IMR-90 (cell line): ENCODE measurements at regions not wholly inside any gene's neighbourhood (a gene's known extent, or its start where the extent isn't known, plus 50 kb on each side); places are given as distances from the start of the nearest gene placed in this dataset.

Experiments used
- POLR2A ChIP-seq: IDR thresholded peaks from 2 replicates; pipeline ENCODE4 v1.6.1; 2012; ENCODE audit warnings: mild to moderate bottlenecking, low read depth, low read length
- SMC3 ChIP-seq: fragments of 150-350 bp; IDR thresholded peaks from 2 replicates; pipeline ENCODE4 v1.6.1; 2016; ENCODE audit warnings: low read depth, mild to moderate bottlenecking, antibody characterized with exemption, low read length, moderate library complexity
- TF ChIP-seq, protein P1 (sequence below): conservative IDR thresholded peaks from 2 replicates; pipeline ENCODE4 v1.5.1; 2012; ENCODE audit warnings: mild to moderate bottlenecking, low read depth, low read length, improper control_type of control experiment

DNA sequence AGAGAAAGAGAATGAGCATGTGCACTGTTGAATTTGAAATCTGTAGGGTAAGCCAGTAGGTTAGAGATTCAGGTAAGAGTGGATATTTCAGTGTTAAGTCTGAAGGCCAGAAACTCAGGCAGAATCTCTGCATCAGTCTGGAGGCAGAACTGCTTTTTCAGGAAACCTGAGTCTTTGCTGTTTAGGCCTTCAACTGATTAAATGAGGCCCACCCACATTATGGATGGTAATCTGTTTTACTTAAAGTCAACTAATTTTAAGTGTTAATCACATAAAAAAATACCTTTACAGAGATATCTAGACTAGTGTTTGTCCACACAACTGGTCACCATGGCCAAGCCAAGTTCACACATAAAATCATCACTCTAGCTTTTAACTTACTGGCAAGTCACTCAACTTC, 205.0 kb upstream of the DDHD1 start:
- TF ChIP-seq POLR2A (no peak), SMC3 (no peak)
- TF ChIP-seq, protein P1, sequence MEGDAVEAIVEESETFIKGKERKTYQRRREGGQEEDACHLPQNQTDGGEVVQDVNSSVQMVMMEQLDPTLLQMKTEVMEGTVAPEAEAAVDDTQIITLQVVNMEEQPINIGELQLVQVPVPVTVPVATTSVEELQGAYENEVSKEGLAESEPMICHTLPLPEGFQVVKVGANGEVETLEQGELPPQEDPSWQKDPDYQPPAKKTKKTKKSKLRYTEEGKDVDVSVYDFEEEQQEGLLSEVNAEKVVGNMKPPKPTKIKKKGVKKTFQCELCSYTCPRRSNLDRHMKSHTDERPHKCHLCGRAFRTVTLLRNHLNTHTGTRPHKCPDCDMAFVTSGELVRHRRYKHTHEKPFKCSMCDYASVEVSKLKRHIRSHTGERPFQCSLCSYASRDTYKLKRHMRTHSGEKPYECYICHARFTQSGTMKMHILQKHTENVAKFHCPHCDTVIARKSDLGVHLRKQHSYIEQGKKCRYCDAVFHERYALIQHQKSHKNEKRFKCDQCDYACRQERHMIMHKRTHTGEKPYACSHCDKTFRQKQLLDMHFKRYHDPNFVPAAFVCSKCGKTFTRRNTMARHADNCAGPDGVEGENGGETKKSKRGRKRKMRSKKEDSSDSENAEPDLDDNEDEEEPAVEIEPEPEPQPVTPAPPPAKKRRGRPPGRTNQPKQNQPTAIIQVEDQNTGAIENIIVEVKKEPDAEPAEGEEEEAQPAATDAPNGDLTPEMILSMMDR, result no peak
